NT2/D1 (cell line): ENCODE measurements at regions not wholly inside any gene's neighbourhood (a gene's known extent, or its start where the extent isn't known, plus 50 kb on each side); places are given as distances from the start of the nearest gene placed in this dataset.
"Not testable (repeated sequence)": the region's sequence is repeated elsewhere in the genome, so short reads cannot be mapped to it uniquely, and the experiment has no call there.

Experiments
- DNase-seq: peaks from one replicate; pipeline ENCODE4 v3.0.0-alpha.2; 2011; ENCODE audit warnings: low read depth, low spot score
- H3K27me3 ChIP-seq: 2 replicates; pipeline ENCODE4 v1.6.0; 2011; ENCODE audit warnings: mild to moderate bottlenecking; ENCODE audit not compliant: insufficient read length, insufficient read depth
- H3K36me3 ChIP-seq: 2 replicates; pipeline ENCODE4 v1.6.1; 2011; ENCODE audit warnings: mild to moderate bottlenecking, low read length, mixed read lengths; ENCODE audit not compliant: insufficient read depth, insufficient read length
- H3K4me1 ChIP-seq: 2 replicates; pipeline ENCODE4 v1.5.1; 2011; ENCODE audit not compliant: insufficient read depth, insufficient read length
- H3K4me3 ChIP-seq: 2 replicates; pipeline ENCODE4 v1.5.1; 2011; ENCODE audit warnings: low read depth; ENCODE audit not compliant: insufficient read length
- H3K9ac ChIP-seq: 2 replicates; pipeline ENCODE4 v1.6.0; 2011; ENCODE audit warnings: low read depth; ENCODE audit not compliant: insufficient read length
- H3K9me3 ChIP-seq: 2 replicates; pipeline ENCODE4 v1.5.1; 2011; ENCODE audit warnings: mild to moderate bottlenecking, low read length; ENCODE audit not compliant: insufficient read depth
- SUZ12 ChIP-seq: IDR thresholded peaks from 2 replicates; pipeline ENCODE4 v1.6.1; 2011; ENCODE audit not compliant: insufficient read length, insufficient read depth; ENCODE audit errors: extremely low read depth
- YY1 ChIP-seq: IDR thresholded peaks from 2 replicates; pipeline ENCODE4 v1.6.1; 2011; ENCODE audit not compliant: insufficient read length, insufficient read depth
- ZNF274 ChIP-seq: IDR thresholded peaks from 2 replicates; pipeline ENCODE4 v1.6.1; 2011; ENCODE audit warnings: mild to moderate bottlenecking, low read depth, low read length

DNA sequence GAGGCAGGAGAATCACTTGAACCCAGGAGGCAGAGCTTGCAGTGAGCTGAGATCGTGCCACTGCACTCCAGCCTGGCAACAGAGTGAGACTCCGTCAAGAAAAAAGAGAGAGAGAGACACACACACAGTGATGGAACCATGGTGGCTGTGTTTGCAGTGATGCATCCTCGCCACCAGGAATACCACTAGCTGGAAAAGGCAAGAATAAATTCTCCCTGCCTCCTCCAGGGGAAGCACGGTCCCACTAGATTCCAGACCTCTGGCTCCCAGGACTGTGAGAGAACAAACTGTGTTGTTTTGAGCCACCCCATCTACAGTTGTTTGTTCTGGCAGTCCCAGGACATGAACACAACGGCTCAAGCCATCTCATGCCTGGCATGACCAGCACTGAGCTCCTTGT is 320.3 kb upstream of the FOXK1 start:
- H3K9ac ChIP-seq = no peak overlapping the region
- TF ChIP-seq YY1 (no peak), SUZ12 (no peak), ZNF274 (no peak)
- no peaks in the 10 kb centered on the region for H3K4me1 ChIP-seq
- no peak overlapping the region for H3K4me3 ChIP-seq
- H3K9me3 ChIP-seq = peaks cover 9% of the 10 kb centered on the region; the same call in 1 of the 2 replicates
- no peaks in the 10 kb centered on the region for H3K36me3 ChIP-seq
- no peak for DNase-seq
- no peaks in the 10 kb centered on the region for H3K27me3 ChIP-seq

DNA sequence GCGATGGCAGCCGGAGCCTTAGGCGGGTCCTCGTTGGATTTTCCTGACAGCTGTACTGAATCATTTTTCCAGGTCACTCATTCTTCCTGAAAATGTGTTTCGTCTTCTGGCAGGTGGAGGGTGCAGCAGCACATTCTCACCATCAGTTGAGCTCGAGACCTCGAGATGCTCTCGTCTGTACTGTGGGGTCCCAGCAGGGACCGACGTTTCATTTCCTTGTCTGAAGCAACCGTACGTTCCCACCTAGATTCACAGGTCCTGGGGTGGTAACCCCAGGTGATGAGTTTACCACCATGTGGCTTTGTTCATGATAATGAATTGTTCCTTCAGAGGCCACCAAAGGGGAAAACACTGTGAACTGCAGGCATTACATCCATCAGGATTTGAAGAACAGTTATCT is 298.5 kb upstream of the FOXK1 start:
- DNase-seq = no peak
- no peak for TF ChIP-seq ZNF274
- TF ChIP-seq SUZ12 = no peak
- no peak for TF ChIP-seq YY1
- no peak overlapping the region for H3K9ac ChIP-seq
- H3K4me3 ChIP-seq = no peak overlapping the region
- H3K27me3 ChIP-seq = no peaks in the 10 kb centered on the region
- H3K4me1 ChIP-seq = no peaks in the 10 kb centered on the region
- H3K36me3 ChIP-seq = no peaks in the 10 kb centered on the region
- 0 out of 2 replicates have a peak, but pooled peaks cover 9% of the 10 kb centered on the region for H3K9me3 ChIP-seq

DNA sequence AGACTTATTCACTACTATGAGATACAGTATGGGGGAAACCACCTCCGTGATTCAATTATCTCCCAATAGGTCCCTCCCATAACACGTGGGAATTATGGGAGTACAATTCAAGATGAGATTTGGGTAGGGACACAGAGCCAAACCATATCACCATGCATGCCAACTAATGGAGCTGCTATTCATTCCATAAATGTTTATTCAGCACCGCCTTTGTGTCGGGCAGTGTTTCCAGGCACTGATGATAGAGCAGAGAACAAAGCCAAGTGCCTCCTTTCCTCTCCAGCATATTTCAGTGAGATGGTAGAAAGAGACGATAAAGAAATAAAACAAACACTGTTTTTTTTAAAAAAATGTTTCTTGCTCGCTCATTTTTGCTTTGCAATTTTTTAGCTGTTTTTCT is 295.9 kb upstream of the FOXK1 start:
- TF ChIP-seq ZNF274 (no peak), YY1 (no peak), SUZ12 (no peak)
- H3K27me3 ChIP-seq = no peaks in the 10 kb centered on the region
- H3K36me3 ChIP-seq = no peaks in the 10 kb centered on the region
- no peaks in the 10 kb centered on the region for H3K4me1 ChIP-seq
- peaks cover 4% of the 10 kb centered on the region; the same call in 1 of the 2 replicates for H3K9me3 ChIP-seq
- no peak overlapping the region for H3K4me3 ChIP-seq
- DNase-seq = no peak
- no peak overlapping the region for H3K9ac ChIP-seq

DNA sequence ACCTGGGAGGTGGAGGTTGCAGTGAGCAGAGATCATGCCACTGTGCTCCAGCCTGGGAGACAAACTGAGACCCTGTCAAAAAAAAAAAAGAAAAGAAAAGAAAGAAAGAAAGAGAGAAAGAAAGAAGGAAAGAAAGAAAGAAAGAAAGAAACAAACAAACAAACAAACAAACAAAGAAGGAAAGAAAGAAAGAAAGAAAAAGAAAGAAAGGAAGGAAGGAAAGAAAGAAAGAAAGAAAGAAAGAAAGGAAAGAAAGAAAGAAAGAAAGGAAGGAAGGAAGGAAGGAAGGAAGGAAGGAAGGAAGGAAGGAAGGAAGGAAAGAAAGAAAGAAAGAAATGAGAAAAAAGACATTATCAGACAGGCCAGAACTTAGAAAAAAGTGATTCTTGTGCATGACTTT is 291.0 kb upstream of the FOXK1 start:
- not testable (repeated sequence) for DNase-seq, H3K27me3 ChIP-seq, H3K36me3 ChIP-seq, H3K9ac ChIP-seq, H3K4me3 ChIP-seq, H3K9me3 ChIP-seq, H3K4me1 ChIP-seq

DNA sequence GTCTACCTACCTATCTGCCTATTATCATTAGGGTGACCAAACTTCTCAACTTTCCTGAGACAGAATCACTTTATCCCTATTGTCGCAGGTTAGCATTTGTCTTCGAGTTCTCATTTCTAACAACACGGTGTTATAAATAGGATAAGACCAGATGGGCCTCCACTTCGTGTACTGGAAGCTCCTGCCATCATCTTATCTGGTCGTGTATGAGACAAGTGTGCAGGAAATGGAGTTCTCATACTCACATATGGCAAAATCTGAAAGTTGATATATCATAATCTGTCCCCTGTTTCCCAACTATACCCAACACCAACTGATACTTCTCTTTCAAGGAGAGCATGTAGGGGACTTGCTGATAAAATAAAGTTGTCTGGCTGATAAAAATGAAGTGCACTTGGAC is 287.4 kb upstream of the FOXK1 start:
- no peak overlapping the region for H3K4me3 ChIP-seq
- TF ChIP-seq YY1 = no peak
- no peak for TF ChIP-seq SUZ12
- TF ChIP-seq ZNF274 = no peak
- H3K27me3 ChIP-seq = no peaks in the 10 kb centered on the region
- no peak for DNase-seq
- no peak overlapping the region for H3K9ac ChIP-seq
- peaks cover 4% of the 10 kb centered on the region; the same call in 1 of the 2 replicates for H3K9me3 ChIP-seq
- no peaks in the 10 kb centered on the region for H3K4me1 ChIP-seq
- no peaks in the 10 kb centered on the region for H3K36me3 ChIP-seq

DNA sequence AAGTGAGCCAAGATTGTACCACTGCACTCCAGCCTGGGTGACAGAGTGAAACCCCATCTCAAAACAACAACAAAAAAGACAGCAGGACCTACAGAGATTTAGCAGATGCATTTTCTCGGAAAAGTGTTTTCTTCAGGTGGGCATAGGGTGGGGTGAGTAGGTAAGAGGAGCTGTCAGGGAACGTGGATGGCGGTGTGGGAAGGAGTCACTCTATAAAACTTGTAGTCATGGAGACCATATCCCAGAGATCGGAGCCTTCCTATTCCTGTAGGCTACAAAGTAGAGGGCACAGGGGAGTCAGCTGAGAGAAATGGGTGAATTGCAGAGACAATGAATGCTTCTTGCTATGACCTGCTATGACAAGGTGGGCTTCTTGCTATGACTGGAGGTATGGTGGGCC is 283.0 kb upstream of the FOXK1 start:
- DNase-seq = no peak
- Histone ChIP-seq H3K4me1 (no peaks in the 10 kb centered on the region), H3K36me3 (no peaks in the 10 kb centered on the region), H3K27me3 (no peaks in the 10 kb centered on the region), H3K4me3 (no peak overlapping the region), H3K9me3 (no peaks in the 10 kb centered on the region; the same call in 1 of the 2 replicates), H3K9ac (no peak overlapping the region)
- TF ChIP-seq SUZ12 (no peak), ZNF274 (no peak), YY1 (no peak)

DNA sequence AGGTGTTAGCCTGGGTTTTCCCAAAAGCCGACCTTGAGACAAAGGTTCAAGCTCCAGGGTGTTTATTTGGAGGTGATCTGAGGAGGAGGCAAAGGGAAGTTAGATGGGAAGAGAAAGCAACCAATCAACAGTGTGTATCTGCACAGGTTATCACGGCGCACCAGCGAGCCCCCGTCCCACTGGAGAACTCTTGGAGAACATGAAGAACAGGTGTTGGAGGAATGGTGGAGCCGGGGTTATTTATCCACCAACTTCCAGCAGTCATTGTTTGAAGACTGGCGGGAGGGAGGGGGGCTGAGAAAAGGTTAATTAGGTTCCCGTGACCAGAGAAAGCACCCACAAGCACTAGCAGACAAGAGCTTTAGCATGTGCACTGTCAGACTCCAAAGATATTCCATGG is 282.5 kb upstream of the FOXK1 start:
- Histone ChIP-seq H3K9me3 (no peaks in the 10 kb centered on the region; the same call in 1 of the 2 replicates), H3K9ac (no peak overlapping the region), H3K27me3 (no peaks in the 10 kb centered on the region), H3K4me3 (no peak overlapping the region), H3K4me1 (no peaks in the 10 kb centered on the region), H3K36me3 (no peaks in the 10 kb centered on the region)
- TF ChIP-seq YY1 = no peak
- no peak for TF ChIP-seq SUZ12
- no peak for TF ChIP-seq ZNF274
- DNase-seq = no peak
